Glutamatergic neuron (in vitro differentiated cells): ENCODE measurements at regions not wholly inside any gene's neighbourhood (a gene's known extent, or its start where the extent isn't known, plus 50 kb on each side); places are given as distances from the start of the nearest gene placed in this dataset.

Experiments
- DNase-seq: peaks from one replicate; pipeline ENCODE4 v3.0.0; 2022
- H3K27ac Mint-ChIP-seq: one replicate; pipeline ENCODE4 v1.8.0; 2020; ENCODE audit warnings: mild to moderate bottlenecking, mixed read lengths, inconsistent platforms; ENCODE audit not compliant: unreplicated experiment
- H3K27me3 Mint-ChIP-seq: one replicate; pipeline ENCODE4 v1.8.0; 2020; ENCODE audit warnings: mild to moderate bottlenecking, moderate library complexity, mixed read lengths, inconsistent platforms; ENCODE audit not compliant: unreplicated experiment
- H3K36me3 Mint-ChIP-seq: one replicate; pipeline ENCODE4 v1.8.0; 2020; ENCODE audit warnings: mild to moderate bottlenecking, mixed read lengths, inconsistent platforms; ENCODE audit not compliant: unreplicated experiment
- H3K4me1 Mint-ChIP-seq: one replicate; pipeline ENCODE4 v1.8.0; 2020; ENCODE audit warnings: mild to moderate bottlenecking, low read depth, mixed read lengths, inconsistent platforms; ENCODE audit not compliant: unreplicated experiment
- H3K4me3 Mint-ChIP-seq: one replicate; pipeline ENCODE4 v1.8.0; 2020; ENCODE audit warnings: mild to moderate bottlenecking, mixed read lengths, inconsistent platforms; ENCODE audit not compliant: unreplicated experiment
- H3K9me3 Mint-ChIP-seq: one replicate; pipeline ENCODE4 v1.8.0; 2020; ENCODE audit warnings: mild to moderate bottlenecking, moderate library complexity, mixed read lengths, inconsistent platforms; ENCODE audit not compliant: unreplicated experiment
- CTCF ChIP-seq: fragments of 200-600 bp; sonication (generic); IDR thresholded peaks from one replicate; pipeline ENCODE4 v1.5.0; 2021; ENCODE audit not compliant: partially characterized antibody, unreplicated experiment

GRCh38 chr4:30904588-30904987 lies 184.4 kb downstream of the PCDH7 start:
- no peaks in the 10 kb centered on the region for H3K36me3 Mint-ChIP-seq
- H3K9me3 Mint-ChIP-seq: no peaks in the 10 kb centered on the region
- no peak for DNase-seq
- no peak for TF ChIP-seq CTCF
- no peak overlapping the region for H3K27ac Mint-ChIP-seq
- H3K27me3 Mint-ChIP-seq: no peaks in the 10 kb centered on the region
- H3K4me1 Mint-ChIP-seq: no peaks in the 10 kb centered on the region
- no peak overlapping the region for H3K4me3 Mint-ChIP-seq

- H3K4me3 Mint-ChIP-seq: no peak overlapping the region
- no peaks in the 10 kb centered on the region for H3K27me3 Mint-ChIP-seq
- H3K36me3 Mint-ChIP-seq: no peaks in the 10 kb centered on the region
- no peak for TF ChIP-seq CTCF
- H3K9me3 Mint-ChIP-seq: no peaks in the 10 kb centered on the region
- DNase-seq: no peak
- H3K27ac Mint-ChIP-seq: no peak overlapping the region
- H3K4me1 Mint-ChIP-seq: no peaks in the 10 kb centered on the region
These were observed 192.0 kb downstream of the PCDH7 start for GRCh38 chr4:30912098-30912714.

GRCh38 chr4:30916337-30917274 lies 196.4 kb downstream of the PCDH7 start:
- Mint-ChIP-seq H3K4me3 (no peak overlapping the region), H3K27me3 (no peaks in the 10 kb centered on the region), H3K4me1 (peaks cover 2% of the 10 kb centered on the region), H3K9me3 (no peaks in the 10 kb centered on the region), H3K36me3 (no peaks in the 10 kb centered on the region), H3K27ac (no peak overlapping the region)
- DNase-seq: no peak
- TF ChIP-seq CTCF: no peak

GRCh38 chr4:30917946-30918345 lies 197.8 kb downstream of the PCDH7 start:
- H3K4me3 Mint-ChIP-seq: no peak overlapping the region
- DNase-seq: no peak
- H3K27ac Mint-ChIP-seq: no peak overlapping the region
- H3K27me3 Mint-ChIP-seq: no peaks in the 10 kb centered on the region
- H3K36me3 Mint-ChIP-seq: no peaks in the 10 kb centered on the region
- no peaks in the 10 kb centered on the region for H3K9me3 Mint-ChIP-seq
- no peak for TF ChIP-seq CTCF
- H3K4me1 Mint-ChIP-seq: peaks cover 2% of the 10 kb centered on the region

- no peak for DNase-seq
- H3K27me3 Mint-ChIP-seq: no peaks in the 10 kb centered on the region
- no peak overlapping the region for H3K4me3 Mint-ChIP-seq
- peaks cover 2% of the 10 kb centered on the region for H3K4me1 Mint-ChIP-seq
- no peak overlapping the region for H3K27ac Mint-ChIP-seq
- no peaks in the 10 kb centered on the region for H3K36me3 Mint-ChIP-seq
- no peaks in the 10 kb centered on the region for H3K9me3 Mint-ChIP-seq
- TF ChIP-seq CTCF: no peak
These were observed 199.3 kb downstream of the PCDH7 start for GRCh38 chr4:30919458-30919857.
